ENCODE measurements at regions not wholly inside any gene's neighbourhood (a gene's known extent, or its start where the extent isn't known, plus 50 kb on each side); places are given as distances from the start of the nearest gene placed in this dataset.

- no peak for DNase-seq
Measured at GRCh38 chr7:424961-425793, 94.5 kb downstream of the PDGFA start.

GRCh38 chr7:425794-426188 lies 93.9 kb downstream of the PDGFA start:
- DNase-seq, result no peak

GRCh38 chr7:426510-426909 lies 93.1 kb downstream of the PDGFA start:
- no peak for DNase-seq

GRCh38 chr7:427506-428103 lies 92.0 kb downstream of the PDGFA start:
- DNase-seq, result no peak

GRCh38 chr7:428387-428786 lies 91.3 kb downstream of the PDGFA start:
- no peak for DNase-seq

- DNase-seq, result no peak
Measured at GRCh38 chr7:428927-429827, 90.5 kb downstream of the PDGFA start.

- no peak for DNase-seq
Measured at GRCh38 chr7:429828-430180, 89.8 kb downstream of the PDGFA start.

- DNase-seq, result no peak
Measured at GRCh38 chr7:431041-431440, 88.6 kb downstream of the PDGFA start.

- no peak for DNase-seq
Measured at GRCh38 chr7:431658-432111, 88.0 kb downstream of the PDGFA start.

- DNase-seq, result no peak
Measured at GRCh38 chr7:432256-432655, 87.4 kb downstream of the PDGFA start.

GRCh38 chr7:432933-433332 lies 86.7 kb downstream of the PDGFA start:
- no peak for DNase-seq

- no peak for DNase-seq
Measured at GRCh38 chr7:433558-433957, 86.1 kb downstream of the PDGFA start.

GRCh38 chr7:434891-435629 lies 84.6 kb downstream of the PDGFA start:
- DNase-seq, result no peak

GRCh38 chr7:435630-436366 lies 83.8 kb downstream of the PDGFA start:
- DNase-seq, result no peak

GRCh38 chr7:436367-437128 lies 83.1 kb downstream of the PDGFA start:
- DNase-seq, result no peak

GRCh38 chr7:437329-438251 lies 82.1 kb downstream of the PDGFA start:
- DNase-seq, result no peak

GRCh38 chr7:438361-438760 lies 81.3 kb downstream of the PDGFA start:
- no peak for DNase-seq

GRCh38 chr7:438916-439315 lies 80.7 kb downstream of the PDGFA start:
- DNase-seq, result no peak

- no peak for DNase-seq
Measured at GRCh38 chr7:440059-440749, 79.4 kb downstream of the PDGFA start.

All from DMS79 treated with DMSO at 0.1 percent for 48 hours (cell line).